Pancreas (tissue), 10 donors: ENCODE measurements at regions not wholly inside any gene's neighbourhood (a gene's known extent, or its start where the extent isn't known, plus 50 kb on each side); places are given as distances from the start of the nearest gene placed in this dataset.

Experiments
- ATAC-seq, 4 donors: fragments of 200-7000 bp; cut with Tn5 transposase; one replicate each; pipeline versions ENCODE4 v1.8.0 to v1.9.1; 2020; ENCODE audit warnings: mild to moderate bottlenecking in 4 of 4, moderate library complexity in 4 of 4
- DNase-seq, 6 donors: peaks; one replicate each; pipeline ENCODE4 v3.0.0-alpha.2; 2020
- FAIRE-seq: peaks from 2 replicates; lab custom pipeline; 2012; peaks lifted over from hg19 to GRCh38; lab: Jason Lieb, UNC
- H3K27ac ChIP-seq, 4 donors: fragments of 200-600 bp; sonication (generic); 1 replicate in 3 of 4; 2 replicates in 1 of 4; pipeline versions ENCODE4 v1.5.0 to v1.8.0; 2020
- H3K27me3 ChIP-seq, 4 donors: fragments of 200-600 bp; one replicate each; pipeline ENCODE4 v1.8.0; 2021
- H3K36me3 ChIP-seq, 3 donors: fragments of 200-600 bp; sonication (generic) in 1 of 3; one replicate each; pipeline versions ENCODE4 v1.5.0 to v1.8.0; 2020 to 2021
- H3K4me1 ChIP-seq, 3 donors: fragments of 200-600 bp; one replicate each; pipeline ENCODE4 v1.8.0; 2021
- H3K4me3 ChIP-seq, 4 donors: fragments of 200-600 bp; sonication (generic) in 2 of 4; one replicate each; pipeline versions ENCODE4 v1.5.0 to v1.8.0; 2020 to 2021
- H3K9me3 ChIP-seq, 4 donors: fragments of 200-600 bp; one replicate each; pipeline ENCODE4 v1.8.0; 2021
- WGBS, 2 donors: extraction: QIAGEN DNeasy Blood & Tissue Kit; methylation state at CpG; one replicate each; pipeline ENCODE4 v1.1.7; 2013; 5-methylcytosine and 5-hydroxymethylcytosine counted together
- intact Hi-C, 3 donors: fragments of 100-400 bp; cut with DNase I; formaldehyde crosslinking; loops; one replicate each; pipeline versions ENCODE4 v1.11.1 to v1.14.2; 2022
- TF ChIP-seq, protein P1 (sequence below), 4 donors: fragments of 200-600 bp; sonication (generic) in 3 of 4; IDR thresholded peaks; one replicate each; pipeline versions ENCODE4 v1.5.0 to v1.8.0; 2021; ENCODE audit warnings: antibody characterized with exemption in 4 of 4
- donor health status: healthy with polysubstance abuse.
- donor health status: DM: no; HTN: no; CAD: no; lungs with moderate emphysema.
- donor health status: DM: no; HTN: no; CAD: no.
- donor health status: control.
- donor health status: control.
- donor health status: Bipolar disorder and iron deficiency.
- donor health status: DM: yes; HTN: yes; CAD: no.
- donor health status: DM: no; HTN: no; CAD: no.
- donor health status: DM: no; HTN: no; CAD: no.
- donor health status: DM: yes; HTN: yes; CAD: no.

GRCh38 chr3:36032180-36033047 is 347.9 kb upstream of the STAC start:
- no peaks in the 10 kb centered on the region for H3K36me3 ChIP-seq
- intact Hi-C loops = no loop called here
- TF ChIP-seq, protein P1, sequence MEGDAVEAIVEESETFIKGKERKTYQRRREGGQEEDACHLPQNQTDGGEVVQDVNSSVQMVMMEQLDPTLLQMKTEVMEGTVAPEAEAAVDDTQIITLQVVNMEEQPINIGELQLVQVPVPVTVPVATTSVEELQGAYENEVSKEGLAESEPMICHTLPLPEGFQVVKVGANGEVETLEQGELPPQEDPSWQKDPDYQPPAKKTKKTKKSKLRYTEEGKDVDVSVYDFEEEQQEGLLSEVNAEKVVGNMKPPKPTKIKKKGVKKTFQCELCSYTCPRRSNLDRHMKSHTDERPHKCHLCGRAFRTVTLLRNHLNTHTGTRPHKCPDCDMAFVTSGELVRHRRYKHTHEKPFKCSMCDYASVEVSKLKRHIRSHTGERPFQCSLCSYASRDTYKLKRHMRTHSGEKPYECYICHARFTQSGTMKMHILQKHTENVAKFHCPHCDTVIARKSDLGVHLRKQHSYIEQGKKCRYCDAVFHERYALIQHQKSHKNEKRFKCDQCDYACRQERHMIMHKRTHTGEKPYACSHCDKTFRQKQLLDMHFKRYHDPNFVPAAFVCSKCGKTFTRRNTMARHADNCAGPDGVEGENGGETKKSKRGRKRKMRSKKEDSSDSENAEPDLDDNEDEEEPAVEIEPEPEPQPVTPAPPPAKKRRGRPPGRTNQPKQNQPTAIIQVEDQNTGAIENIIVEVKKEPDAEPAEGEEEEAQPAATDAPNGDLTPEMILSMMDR (IDR thresholded peaks at IDR 0.05) = no peak
- no peak overlapping the region for H3K27ac ChIP-seq
- no peaks in the 10 kb centered on the region for H3K27me3 ChIP-seq
- DNase-seq (no peak), FAIRE-seq (no peak), ATAC-seq (no peak)
- no peaks in the 10 kb centered on the region for H3K9me3 ChIP-seq
- no peak overlapping the region for H3K4me3 ChIP-seq
- 58 to 68% methylated on average over 6 of the region's 6 CpGs for WGBS, 2 donors
- no peaks in the 10 kb centered on the region for H3K4me1 ChIP-seq

DNA sequence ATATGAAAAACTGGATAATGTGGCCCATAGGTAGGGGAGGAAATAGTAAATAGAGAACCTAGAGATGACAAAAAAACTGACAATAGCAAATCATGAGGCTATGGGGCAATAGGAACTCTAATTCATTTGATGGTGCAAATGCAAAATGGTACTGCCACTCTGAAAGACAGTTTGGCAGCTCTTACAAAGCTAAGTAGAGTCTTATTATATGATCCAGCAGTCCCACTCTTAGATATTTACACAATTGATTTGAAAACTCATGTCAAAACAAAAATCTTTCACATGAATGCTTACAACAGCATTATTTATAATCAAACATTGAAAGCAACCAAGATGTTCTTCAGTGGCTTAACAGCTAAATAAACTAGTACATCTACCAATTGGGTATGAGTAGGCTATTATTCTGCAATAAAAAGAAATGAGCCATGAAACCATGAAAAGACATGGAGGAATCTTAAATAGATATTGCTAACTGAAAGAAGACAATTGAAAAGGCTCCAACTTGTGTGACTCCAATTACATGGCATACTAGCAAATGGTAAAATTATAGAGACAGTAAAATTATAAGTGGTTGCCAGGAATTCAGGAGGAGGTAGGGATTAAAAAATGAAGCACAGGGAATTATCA is 321.8 kb upstream of the STAC start:
- DNase-seq (no peak), FAIRE-seq (no peak), ATAC-seq (no peak)
- H3K4me1 ChIP-seq = no peaks in the 10 kb centered on the region
- peaks cover 0 to 4% (median 0%) of the 10 kb centered on the region in 4 donors for H3K27me3 ChIP-seq
- H3K9me3 ChIP-seq = no peaks in the 10 kb centered on the region
- H3K4me3 ChIP-seq = no peak overlapping the region
- H3K36me3 ChIP-seq = no peaks in the 10 kb centered on the region
- TF ChIP-seq, protein P1 (IDR thresholded peaks at IDR 0.05) = no peak
- no peak overlapping the region for H3K27ac ChIP-seq
- intact Hi-C loops = no loop called here

DNA sequence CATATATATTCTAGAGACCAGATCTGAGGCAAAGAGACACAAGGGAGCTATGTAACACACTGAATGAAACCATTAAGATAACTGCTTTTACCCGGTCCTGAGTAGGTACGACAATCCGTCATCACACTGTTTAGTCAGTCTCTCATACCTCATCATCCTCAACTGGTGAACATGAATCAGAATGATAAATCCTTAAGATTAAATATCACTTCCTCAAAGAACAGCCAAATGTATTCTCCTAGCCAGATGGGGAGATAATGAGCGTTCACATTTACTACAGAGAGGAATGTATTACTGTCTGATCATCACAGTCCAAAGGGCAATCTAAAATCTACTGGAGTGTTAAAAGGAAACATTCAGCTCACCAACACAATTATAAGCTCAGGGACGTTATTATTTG is 319.4 kb upstream of the STAC start:
- H3K4me1 ChIP-seq = no peaks in the 10 kb centered on the region
- FAIRE-seq = no peak
- TF ChIP-seq, protein P1 (IDR thresholded peaks at IDR 0.05) = no peak
- no peaks in the 10 kb centered on the region for H3K9me3 ChIP-seq
- H3K27ac ChIP-seq = no peak overlapping the region
- H3K4me3 ChIP-seq = no peak overlapping the region
- intact Hi-C loops = no loop called here
- ATAC-seq = peak in 2 of 4 donors; percentile 56 to 57
- H3K27me3 ChIP-seq = peaks cover 0 to 4% (median 0%) of the 10 kb centered on the region in 4 donors
- no peak for DNase-seq
- 49 to 56% methylated on average over 5 of the region's 5 CpGs for WGBS, 2 donors
- H3K36me3 ChIP-seq = no peaks in the 10 kb centered on the region

GRCh38 chr3:36063992-36064391 is 316.3 kb upstream of the STAC start:
- intact Hi-C loops = no loop called here
- Histone ChIP-seq H3K9me3 (no peaks in the 10 kb centered on the region), H3K4me1 (no peaks in the 10 kb centered on the region), H3K36me3 (no peaks in the 10 kb centered on the region), H3K27me3 (no peaks in the 10 kb centered on the region), H3K27ac (no peak overlapping the region), H3K4me3 (no peak overlapping the region)
- 49 to 51% methylated on average over 2 of the region's 2 CpGs for WGBS, 2 donors
- TF ChIP-seq, protein P1 (IDR thresholded peaks at IDR 0.05) = no peak
- no peak for DNase-seq
- ATAC-seq = no peak
- no peak for FAIRE-seq

DNA sequence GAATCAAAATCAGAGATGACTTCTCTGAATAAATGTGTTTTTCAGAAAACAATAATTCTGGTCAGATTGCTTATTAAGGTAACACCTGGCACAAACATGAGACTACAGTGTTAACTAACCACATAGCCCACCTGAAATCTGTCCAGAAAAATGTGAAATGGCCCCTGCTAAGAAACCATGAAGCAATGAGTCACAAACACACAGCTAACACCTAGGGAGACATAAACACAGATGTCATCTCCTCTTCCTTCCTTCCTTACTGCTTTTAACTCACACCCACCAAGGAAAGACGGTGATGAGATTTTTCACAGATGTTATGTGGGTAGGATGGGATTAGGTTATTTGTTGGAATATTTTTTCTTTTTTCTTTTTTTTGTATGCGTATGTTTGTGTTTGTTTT is 315.0 kb upstream of the STAC start:
- H3K4me3 ChIP-seq = no peak overlapping the region
- ATAC-seq (no peak), FAIRE-seq (no peak), DNase-seq (no peak)
- 62 to 76% methylated on average over 2 of the region's 2 CpGs for WGBS, 2 donors
- H3K27me3 ChIP-seq = no peaks in the 10 kb centered on the region
- H3K36me3 ChIP-seq = no peaks in the 10 kb centered on the region
- TF ChIP-seq, protein P1 (IDR thresholded peaks at IDR 0.05) = no peak
- H3K4me1 ChIP-seq = no peaks in the 10 kb centered on the region
- H3K9me3 ChIP-seq = no peaks in the 10 kb centered on the region
- no peak overlapping the region for H3K27ac ChIP-seq
- intact Hi-C loops = no loop called here
